Fibroblast of villous mesenchyme (primary cell): ENCODE measurements at regions not wholly inside any gene's neighbourhood (a gene's known extent, or its start where the extent isn't known, plus 50 kb on each side); places are given as distances from the start of the nearest gene placed in this dataset.

Source experiments
- DNase-seq: peaks from one replicate; pipeline ENCODE4 v3.0.0-alpha.2; 2010; ENCODE audit warnings: low read depth
- H3K4me3 ChIP-seq: 2 replicates; pipeline ENCODE4 v1.5.1; 2011; ENCODE audit warnings: low read depth, mild to moderate bottlenecking, low read length
- CTCF ChIP-seq: IDR thresholded peaks from 2 replicates; pipeline ENCODE4 v1.5.1; 2012; ENCODE audit warnings: low read depth, mild to moderate bottlenecking, low read length; ENCODE audit not compliant: insufficient read depth

GRCh38 chr3:87354398-87354797 lies 78.0 kb upstream of the POU1F1 start:
- peak; percentile 5 for DNase-seq
- H3K4me3 ChIP-seq: no peak overlapping the region
- TF ChIP-seq CTCF: no peak

DNA sequence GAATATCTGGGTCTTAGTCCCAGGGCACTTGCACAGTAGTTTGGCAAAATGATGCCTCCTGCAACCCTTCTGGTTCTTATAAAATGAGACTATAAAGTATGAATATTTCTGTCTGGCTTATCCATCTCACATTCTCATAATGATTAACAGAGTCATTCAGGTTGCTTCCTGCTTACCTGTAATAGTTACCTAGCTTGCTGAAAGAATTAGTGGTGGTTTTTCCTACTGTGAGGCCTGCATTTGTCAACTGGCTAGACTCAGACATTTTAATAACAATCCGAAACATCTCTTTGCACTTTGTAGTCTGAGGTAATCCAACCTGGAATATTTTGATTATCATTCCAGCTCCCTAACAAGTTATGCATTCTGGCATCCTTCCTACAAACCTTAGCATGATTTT lies 75.6 kb upstream of the POU1F1 start:
- no peak for TF ChIP-seq CTCF
- DNase-seq: no peak
- H3K4me3 ChIP-seq: no peak overlapping the region

- peak; percentile 53 for DNase-seq
- peak; percentile 87 for TF ChIP-seq CTCF
- no peak overlapping the region for H3K4me3 ChIP-seq
Measured at GRCh38 chr3:87350367-87351199, 74.2 kb upstream of the POU1F1 start.

DNA sequence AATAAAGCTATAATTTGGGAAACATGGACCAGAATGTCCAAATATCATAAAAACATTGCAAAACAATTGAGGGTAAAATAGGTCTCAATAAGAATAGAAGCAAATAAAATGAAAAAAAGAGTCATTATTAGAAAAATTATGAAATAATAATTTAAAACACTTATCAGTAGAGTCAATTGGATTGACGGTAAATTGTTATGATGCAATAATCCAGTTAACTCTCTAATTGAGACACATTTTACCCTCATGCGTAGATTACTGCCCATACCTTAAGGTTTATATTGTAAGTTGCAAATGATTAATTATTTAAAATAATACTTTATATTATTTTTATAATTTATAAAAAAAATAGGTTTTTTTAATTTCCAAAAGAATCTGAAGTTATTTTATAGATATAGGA lies 73.4 kb upstream of the POU1F1 start:
- no peak for TF ChIP-seq CTCF
- H3K4me3 ChIP-seq: no peak overlapping the region
- no peak for DNase-seq

DNA sequence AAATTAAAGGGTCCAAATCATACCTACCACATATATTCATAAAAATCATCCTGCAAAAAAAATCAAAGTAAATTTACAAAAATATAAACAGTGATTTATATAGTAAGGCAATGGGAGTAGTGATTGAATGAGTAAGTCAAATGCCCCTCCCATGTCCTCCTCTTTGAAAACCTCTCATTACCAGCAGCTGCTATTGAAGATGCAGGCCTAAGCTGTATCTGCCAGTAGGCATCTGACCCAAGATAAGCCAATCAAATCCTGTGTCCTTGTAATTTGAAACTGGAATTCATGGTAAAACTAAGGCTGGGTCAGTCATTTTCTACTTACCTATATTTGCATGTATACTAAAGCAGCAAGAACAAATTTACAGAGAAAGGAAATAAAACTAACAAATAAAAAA lies 60.4 kb upstream of the POU1F1 start:
- no peak for DNase-seq
- H3K4me3 ChIP-seq: no peak overlapping the region
- TF ChIP-seq CTCF: no peak

DNA sequence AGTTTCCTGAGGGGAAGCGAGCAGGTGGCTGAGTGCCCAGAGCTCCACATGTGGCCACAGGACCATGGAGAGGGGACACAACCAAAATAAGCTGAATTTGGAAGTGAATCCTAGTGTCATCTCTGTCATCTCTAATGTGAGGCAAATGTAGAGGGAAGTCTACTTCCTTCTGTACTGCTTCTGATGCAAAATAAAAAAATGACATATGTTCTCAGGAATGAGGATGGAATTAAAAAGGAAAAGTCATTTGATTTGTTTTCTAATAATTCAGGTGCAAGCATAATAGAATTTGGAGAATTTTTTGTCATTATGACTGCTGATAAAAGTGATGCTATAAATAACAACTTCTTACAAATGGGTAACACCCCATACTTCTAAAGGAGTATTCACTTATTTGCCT lies 59.5 kb upstream of the POU1F1 start:
- H3K4me3 ChIP-seq: no peak overlapping the region
- no peak for DNase-seq
- TF ChIP-seq CTCF: no peak
